ENCODE measurements at regions not wholly inside any gene's neighbourhood (a gene's known extent, or its start where the extent isn't known, plus 50 kb on each side); places are given as distances from the start of the nearest gene placed in this dataset.

DNA sequence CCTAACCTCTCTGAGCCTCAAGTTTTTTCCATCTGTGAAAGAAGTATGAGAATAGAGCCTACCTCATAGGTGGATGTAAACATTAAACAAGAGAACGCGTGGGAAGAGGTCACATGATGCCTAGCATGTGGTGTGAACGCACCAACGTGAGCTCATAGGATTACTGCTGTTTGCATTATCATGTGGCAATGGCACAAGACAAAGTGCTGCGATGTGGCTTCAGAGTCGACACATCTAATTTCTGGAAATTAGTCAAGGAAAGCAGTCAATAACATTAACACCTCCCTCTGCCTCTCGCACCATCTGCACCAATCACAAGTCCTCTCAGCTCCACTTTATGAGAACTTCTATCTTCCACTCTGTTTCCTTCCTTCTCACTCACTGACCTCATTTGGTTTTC is 489.7 kb downstream of the COG6 start:
- TF ChIP-seq CTCF (IDR thresholded peaks at IDR 0.05), result no peak
- no peaks in the 10 kb centered on the region for H3K36me3 ChIP-seq
- no peak overlapping the region for H3K4me3 ChIP-seq
- H3K9ac ChIP-seq (ENCODE audit: low read depth in 2 of 2, low read length in 2 of 2), result no peak overlapping the region
- no peaks in the 10 kb centered on the region for H3K4me1 ChIP-seq
- H3K9me3 ChIP-seq, result no peaks in the 10 kb centered on the region
- intact Hi-C loops (cut with DNase I), result no loop called here
- no peak for DNase-seq
- no peaks in the 10 kb centered on the region for H3K27me3 ChIP-seq
- no peak overlapping the region for H3K27ac ChIP-seq

- Histone ChIP-seq H3K27ac (no peak overlapping the region), H3K4me1 (no peaks in the 10 kb centered on the region), H3K9ac (ENCODE audit: low read depth in 2 of 2, low read length in 2 of 2) (no peak overlapping the region), H3K36me3 (no peaks in the 10 kb centered on the region), H3K27me3 (no peaks in the 10 kb centered on the region), H3K4me3 (no peak overlapping the region), H3K9me3 (no peaks in the 10 kb centered on the region)
- TF ChIP-seq CTCF (IDR thresholded peaks at IDR 0.05), result no peak
- no peak for DNase-seq
- intact Hi-C loops (cut with DNase I), result no loop called here
These were observed 490.6 kb downstream of the COG6 start for GRCh38 chr13:40146063-40146462.

DNA sequence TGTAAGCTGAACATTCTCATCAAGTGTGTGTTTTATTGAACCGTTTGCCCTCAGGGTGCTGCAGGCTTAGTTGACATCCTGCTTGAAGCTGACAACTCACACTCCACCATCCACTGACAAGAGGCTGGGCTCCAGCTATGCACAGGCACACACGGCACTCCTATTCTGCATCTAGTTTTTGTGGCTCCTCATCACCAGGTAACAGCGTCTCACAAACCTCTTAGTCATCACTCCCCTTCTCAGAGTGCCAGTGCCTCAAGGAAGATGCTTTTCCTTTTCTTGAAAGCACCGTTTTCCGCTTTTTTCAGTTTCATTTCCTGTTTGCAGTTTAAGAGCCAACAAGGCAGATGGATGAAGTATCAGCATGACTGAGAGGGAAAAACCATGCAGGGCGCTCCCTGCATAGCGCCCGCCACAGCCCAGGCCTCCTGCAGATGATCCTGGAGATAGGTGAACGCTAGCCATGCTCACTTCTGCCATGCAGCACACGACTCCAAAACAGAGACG is 491.2 kb downstream of the COG6 start:
- Histone ChIP-seq H3K4me3 (no peak overlapping the region), H3K27ac (no peak overlapping the region), H3K27me3 (no peaks in the 10 kb centered on the region), H3K36me3 (no peaks in the 10 kb centered on the region), H3K9ac (ENCODE audit: low read depth in 2 of 2, low read length in 2 of 2) (no peak overlapping the region), H3K9me3 (no peaks in the 10 kb centered on the region), H3K4me1 (no peaks in the 10 kb centered on the region)
- no peak for TF ChIP-seq CTCF (IDR thresholded peaks at IDR 0.05)
- intact Hi-C loops (cut with DNase I), result no loop called here
- no peak for DNase-seq

DNA sequence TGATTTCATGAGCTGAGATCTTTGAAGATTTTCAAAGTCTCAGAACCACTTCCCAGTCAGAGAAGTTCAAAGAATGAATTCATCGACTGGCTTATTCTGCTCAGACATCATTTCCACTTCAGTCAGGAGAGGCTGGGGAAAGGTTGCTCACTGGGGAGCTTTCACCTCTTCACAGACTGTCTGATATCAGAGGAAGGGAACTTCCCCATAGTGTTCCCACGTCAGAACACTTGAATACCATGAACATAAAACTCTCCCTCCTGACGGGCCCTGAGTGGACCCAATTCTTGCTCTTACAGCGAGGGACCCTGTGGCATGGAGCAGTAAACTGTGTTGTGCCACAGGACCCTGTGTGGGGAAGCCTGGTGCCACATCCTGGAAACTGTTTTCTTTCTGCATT is 492.6 kb downstream of the COG6 start:
- intact Hi-C loops (cut with DNase I), result no loop called here
- no peak for TF ChIP-seq CTCF (IDR thresholded peaks at IDR 0.05)
- Histone ChIP-seq H3K9me3 (no peaks in the 10 kb centered on the region), H3K4me3 (no peak overlapping the region), H3K27me3 (no peaks in the 10 kb centered on the region), H3K36me3 (no peaks in the 10 kb centered on the region), H3K9ac (ENCODE audit: low read depth in 2 of 2, low read length in 2 of 2) (no peak overlapping the region), H3K27ac (no peak overlapping the region), H3K4me1 (no peaks in the 10 kb centered on the region)
- no peak for DNase-seq

DNA sequence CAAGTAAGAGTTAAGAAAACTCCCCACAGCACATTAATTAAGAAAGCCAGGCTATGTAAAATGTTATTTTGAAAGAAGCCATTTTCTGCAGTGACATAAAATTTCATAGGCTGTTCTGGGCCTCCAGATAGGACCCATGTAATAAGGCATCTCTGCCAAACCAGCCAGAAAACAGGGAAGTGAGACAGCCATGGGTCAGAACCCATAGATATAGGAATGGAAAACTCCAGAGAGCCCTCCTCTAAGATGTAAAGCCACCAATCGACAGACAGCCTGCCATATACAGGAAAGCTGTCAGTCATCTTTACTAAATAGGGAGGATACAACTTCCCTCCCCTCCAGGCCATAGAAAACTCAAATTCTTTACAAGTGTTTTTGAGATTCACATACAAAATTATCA is 493.3 kb downstream of the COG6 start:
- no peaks in the 10 kb centered on the region for H3K4me1 ChIP-seq
- TF ChIP-seq CTCF (IDR thresholded peaks at IDR 0.05), result no peak
- DNase-seq, result no peak
- intact Hi-C loops (cut with DNase I), result no loop called here
- no peaks in the 10 kb centered on the region for H3K27me3 ChIP-seq
- H3K9ac ChIP-seq (ENCODE audit: low read depth in 2 of 2, low read length in 2 of 2), result no peak overlapping the region
- no peaks in the 10 kb centered on the region for H3K9me3 ChIP-seq
- H3K27ac ChIP-seq, result no peak overlapping the region
- H3K4me3 ChIP-seq, result no peak overlapping the region
- H3K36me3 ChIP-seq, result no peaks in the 10 kb centered on the region

All from colonic mucosa (tissue), 4 donors.